ENCODE measurements at regions not wholly inside any gene's neighbourhood (a gene's known extent, or its start where the extent isn't known, plus 50 kb on each side); places are given as distances from the start of the nearest gene placed in this dataset.

DNA sequence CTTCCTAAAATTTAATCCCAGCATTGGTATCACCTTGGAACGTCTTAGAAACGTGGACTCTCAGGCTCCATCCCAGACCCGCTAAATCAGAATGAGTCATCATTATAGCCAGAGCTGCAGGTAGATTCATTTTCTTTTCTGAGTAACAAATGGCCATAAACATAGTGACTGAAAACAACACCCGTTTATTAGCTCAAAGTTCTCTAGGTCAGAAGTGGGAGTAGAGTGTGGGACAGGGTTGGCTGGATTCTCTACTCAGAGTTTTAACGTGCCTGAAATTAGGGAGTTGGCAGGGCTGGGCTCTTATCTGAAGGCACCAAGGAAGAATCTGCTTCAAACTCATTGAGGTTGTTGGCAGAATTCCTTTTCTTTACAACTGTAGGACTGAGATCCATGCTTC is 101.8 kb upstream of the C1QTNF7 start (continued):
- no peak for TF ChIP-seq ZNF462 (CRISPR knock-in tag; IDR thresholded peaks at IDR 0.05)
- no peak for TF ChIP-seq CREB1 (CRISPR knock-in tag; IDR thresholded peaks at IDR 0.05; ENCODE audit: low read depth)
- no peak for TF ChIP-seq JUNB (IDR thresholded peaks at IDR 0.05; ENCODE audit: unreplicated experiment)
- no peak for TF ChIP-seq EZH2phosphoT487 (IDR thresholded peaks at IDR 0.05; ENCODE audit: unreplicated experiment)
- TF ChIP-seq NANOG (IDR thresholded peaks at IDR 0.05; ENCODE audit: borderline replicate concordance), result no peak
- TF ChIP-seq POLR2AphosphoS5 (IDR thresholded peaks at IDR 0.05; ENCODE audit: low read depth), result no peak

GRCh38 chr4:15327311-15328298 is 100.2 kb upstream of the C1QTNF7 start:
- Histone ChIP-seq H3K27ac (ENCODE audit: low read depth) (no peak overlapping the region), H3K9me2 (ENCODE audit: insufficient read depth) (peaks cover 7% of the 10 kb centered on the region; the same call in 1 of the 2 replicates), H3F3A (replicated peaks; ENCODE audit: low read depth) (no peaks in the 10 kb centered on the region), H3K4me3 (no peak overlapping the region), H4K20me1 (replicated peaks; ENCODE audit: insufficient read depth) (no peaks in the 10 kb centered on the region), H3K79me2 (replicated peaks; ENCODE audit: insufficient read depth) (no peaks in the 10 kb centered on the region), H2AFZ (no peak overlapping the region), H3K4me2 (no peak overlapping the region), H3K27me3 (ENCODE audit: insufficient read depth) (no peaks in the 10 kb centered on the region), H3K4me1 (ENCODE audit: insufficient read depth) (no peaks in the 10 kb centered on the region), H3K36me3 (ENCODE audit: insufficient read depth) (no peaks in the 10 kb centered on the region)
- no peak for ATAC-seq
- H3K27me3 Mint-ChIP-seq (ENCODE audit: insufficient read depth, low read depth, poor library complexity), result no peaks in the 10 kb centered on the region
- no peaks in the 10 kb centered on the region for H3K36me3 Mint-ChIP-seq (ENCODE audit: low read depth)
- no peak for TF ChIP-seq NANOG (IDR thresholded peaks at IDR 0.05; ENCODE audit: borderline replicate concordance)
- TF ChIP-seq POLR2AphosphoS5 (IDR thresholded peaks at IDR 0.05; ENCODE audit: low read depth), result no peak
- no peak for TF ChIP-seq ETS1 (IDR thresholded peaks at IDR 0.05)
- TF ChIP-seq JUNB (IDR thresholded peaks at IDR 0.05; ENCODE audit: unreplicated experiment), result no peak
- TF ChIP-seq ZNF331 (CRISPR knock-in tag; IDR thresholded peaks at IDR 0.05; ENCODE audit: low read depth), result no peak
- H3K4me1 Mint-ChIP-seq, result no peaks in the 10 kb centered on the region; the same call in 2 of the 3 replicates
- H3K4me3 Mint-ChIP-seq, result no peak overlapping the region
- DNase-seq (ENCODE audit: low spot score), result no peak
- no peak overlapping the region for H3K27ac Mint-ChIP-seq
- H3K9me3 Mint-ChIP-seq, result no peaks in the 10 kb centered on the region
